ENCODE measurements at regions not wholly inside any gene's neighbourhood (a gene's known extent, or its start where the extent isn't known, plus 50 kb on each side); places are given as distances from the start of the nearest gene placed in this dataset.

DNA sequence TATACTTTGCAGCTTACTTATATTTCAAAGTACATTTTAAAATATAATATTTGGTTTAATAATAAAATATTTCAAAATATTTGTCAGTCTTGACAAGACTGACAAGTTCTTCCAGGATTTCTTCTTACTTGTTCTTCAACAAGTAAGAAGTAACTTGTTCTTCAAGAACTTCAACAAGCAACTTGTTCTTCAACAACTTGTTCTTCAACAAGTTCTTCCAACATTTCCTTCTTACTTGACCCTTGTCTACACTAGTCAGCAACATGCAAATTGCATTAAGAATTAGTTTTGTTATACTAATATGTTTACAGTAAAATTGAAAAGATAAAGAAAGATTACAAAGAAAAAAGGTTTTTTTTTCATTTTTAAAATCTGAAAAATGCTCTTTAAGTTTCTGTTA lies 731.7 kb downstream of the NSUN3 start:
- H3K9ac ChIP-seq (ENCODE audit: low read depth, low read length, poor library complexity): no peak overlapping the region
- H3K36me3 ChIP-seq (replicated peaks in 1 of 2; ENCODE audit: control insufficient read depth in 2 of 2, insufficient read depth in 2 of 2, low read length in 2 of 2): no peaks in the 10 kb centered on the region
- H2AFZ ChIP-seq (ENCODE audit: low read length): no peak overlapping the region
- no peak overlapping the region for H4K91ac ChIP-seq (ENCODE audit: low read depth, low read length, poor library complexity)
- no peak for DNase-seq (ENCODE audit: low spot score)
- H3K27me3 ChIP-seq (ENCODE audit: control insufficient read depth in 3 of 3, insufficient read depth in 3 of 3, low read depth in 1 of 3, low read length in 3 of 3): no peaks in the 10 kb centered on the region
- no peak overlapping the region for H3K14ac ChIP-seq (ENCODE audit: low read length)
- no peak overlapping the region for H2BK12ac ChIP-seq (ENCODE audit: low read length)
- no peak overlapping the region for H2BK15ac ChIP-seq (ENCODE audit: low read length)
- H3K4ac ChIP-seq (ENCODE audit: low read length): no peak overlapping the region
- no peak overlapping the region for H4K8ac ChIP-seq (ENCODE audit: low read depth, low read length)
- no peak overlapping the region for H3K23ac ChIP-seq (ENCODE audit: low read depth, low read length, poor library complexity)
- peaks cover 0 to 2% of the 10 kb centered on the region in 2 donors for H3K4me1 ChIP-seq (ENCODE audit: control insufficient read depth in 2 of 2, insufficient read depth in 1 of 2, low read depth in 1 of 2, low read length in 2 of 2)
- no peak overlapping the region for H2BK120ac ChIP-seq (ENCODE audit: low read depth, low read length)
- H3K4me2 ChIP-seq (ENCODE audit: insufficient read depth, low read length, poor library complexity, severe bottlenecking): no peak overlapping the region
- H3K79me1 ChIP-seq (ENCODE audit: low read depth, low read length): no peaks in the 10 kb centered on the region
- H2AK5ac ChIP-seq (ENCODE audit: low read depth, low read length): no peak overlapping the region
- no peak overlapping the region for H3K27ac ChIP-seq (replicated peaks; ENCODE audit: low read length)
- H2BK5ac ChIP-seq (ENCODE audit: low read length): no peak overlapping the region
- no peak overlapping the region for H3K18ac ChIP-seq (ENCODE audit: low read length)
- no peak overlapping the region for H3K4me3 ChIP-seq (ENCODE audit: low read length in 2 of 2)
- no peaks in the 10 kb centered on the region for H3K9me3 ChIP-seq (replicated peaks in 1 of 2; ENCODE audit: control insufficient read depth in 2 of 2, insufficient read depth in 1 of 2, low read depth in 1 of 2, low read length in 2 of 2)

- Histone ChIP-seq H2AFZ (ENCODE audit: low read length) (no peak overlapping the region), H2BK12ac (ENCODE audit: low read length) (no peak overlapping the region), H3K23ac (ENCODE audit: low read depth, low read length, poor library complexity) (no peak overlapping the region), H3K4me1 (ENCODE audit: control insufficient read depth in 2 of 2, insufficient read depth in 1 of 2, low read depth in 1 of 2, low read length in 2 of 2) (no peaks in the 10 kb centered on the region), H3K4ac (ENCODE audit: low read length) (no peak overlapping the region), H3K9me3 (replicated peaks in 1 of 2; ENCODE audit: control insufficient read depth in 2 of 2, insufficient read depth in 1 of 2, low read depth in 1 of 2, low read length in 2 of 2) (no peaks in the 10 kb centered on the region), H4K91ac (ENCODE audit: low read depth, low read length, poor library complexity) (no peak overlapping the region), H3K27me3 (ENCODE audit: control insufficient read depth in 3 of 3, insufficient read depth in 3 of 3, low read depth in 1 of 3, low read length in 3 of 3) (no peaks in the 10 kb centered on the region), H4K8ac (ENCODE audit: low read depth, low read length) (no peak overlapping the region), H2AK5ac (ENCODE audit: low read depth, low read length) (no peak overlapping the region), H3K18ac (ENCODE audit: low read length) (no peak overlapping the region), H3K4me3 (ENCODE audit: low read length in 2 of 2) (no peak overlapping the region), H3K9ac (ENCODE audit: low read depth, low read length, poor library complexity) (no peak overlapping the region), H2BK120ac (ENCODE audit: low read depth, low read length) (no peak overlapping the region), H3K4me2 (ENCODE audit: insufficient read depth, low read length, poor library complexity, severe bottlenecking) (no peak overlapping the region), H2BK5ac (ENCODE audit: low read length) (no peak overlapping the region), H2BK15ac (ENCODE audit: low read length) (no peak overlapping the region), H3K27ac (replicated peaks; ENCODE audit: low read length) (no peak overlapping the region), H3K36me3 (replicated peaks in 1 of 2; ENCODE audit: control insufficient read depth in 2 of 2, insufficient read depth in 2 of 2, low read length in 2 of 2) (no peaks in the 10 kb centered on the region), H3K14ac (ENCODE audit: low read length) (no peak overlapping the region), H3K79me1 (ENCODE audit: low read depth, low read length) (no peaks in the 10 kb centered on the region)
- no peak for DNase-seq (ENCODE audit: low spot score)
- no CpG with 5 or more reads among the region's 1 CpG for WGBS, 2 donors (ENCODE audit: extremely low coverage in 2 of 2, insufficient read length in 2 of 2, insufficient replicate concordance in 1 of 2)
These were observed 736.7 kb downstream of the NSUN3 start for GRCh38 chr3:94799420-94800060.

- H2AK5ac ChIP-seq (ENCODE audit: low read depth, low read length): no peak overlapping the region
- H3K23ac ChIP-seq (ENCODE audit: low read depth, low read length, poor library complexity): no peak overlapping the region
- H3K4me2 ChIP-seq (ENCODE audit: insufficient read depth, low read length, poor library complexity, severe bottlenecking): no peak overlapping the region
- H4K8ac ChIP-seq (ENCODE audit: low read depth, low read length): no peak overlapping the region
- H2BK120ac ChIP-seq (ENCODE audit: low read depth, low read length): no peak overlapping the region
- H3K27ac ChIP-seq (replicated peaks; ENCODE audit: low read length): no peak overlapping the region
- no peaks in the 10 kb centered on the region for H3K36me3 ChIP-seq (replicated peaks in 1 of 2; ENCODE audit: control insufficient read depth in 2 of 2, insufficient read depth in 2 of 2, low read length in 2 of 2)
- H3K9ac ChIP-seq (ENCODE audit: low read depth, low read length, poor library complexity): no peak overlapping the region
- no peaks in the 10 kb centered on the region for H3K9me3 ChIP-seq (replicated peaks in 1 of 2; ENCODE audit: control insufficient read depth in 2 of 2, insufficient read depth in 1 of 2, low read depth in 1 of 2, low read length in 2 of 2)
- no peak overlapping the region for H3K18ac ChIP-seq (ENCODE audit: low read length)
- H3K4me3 ChIP-seq (ENCODE audit: low read length in 2 of 2): no peak overlapping the region
- H2AFZ ChIP-seq (ENCODE audit: low read length): no peak overlapping the region
- no peak overlapping the region for H2BK12ac ChIP-seq (ENCODE audit: low read length)
- no peak overlapping the region for H3K14ac ChIP-seq (ENCODE audit: low read length)
- H3K4ac ChIP-seq (ENCODE audit: low read length): no peak overlapping the region
- H3K79me1 ChIP-seq (ENCODE audit: low read depth, low read length): no peaks in the 10 kb centered on the region
- no peak overlapping the region for H2BK15ac ChIP-seq (ENCODE audit: low read length)
- no peak for DNase-seq (ENCODE audit: low spot score)
- no peaks in the 10 kb centered on the region for H3K27me3 ChIP-seq (ENCODE audit: control insufficient read depth in 3 of 3, insufficient read depth in 3 of 3, low read depth in 1 of 3, low read length in 3 of 3)
- no peak overlapping the region for H4K91ac ChIP-seq (ENCODE audit: low read depth, low read length, poor library complexity)
- no CpG with 5 or more reads among the region's 2 CpGs for WGBS, 2 donors (ENCODE audit: extremely low coverage in 2 of 2, insufficient read length in 2 of 2, insufficient replicate concordance in 1 of 2)
- H2BK5ac ChIP-seq (ENCODE audit: low read length): no peak overlapping the region
- H3K4me1 ChIP-seq (ENCODE audit: control insufficient read depth in 2 of 2, insufficient read depth in 1 of 2, low read depth in 1 of 2, low read length in 2 of 2): no peaks in the 10 kb centered on the region
These were observed 749.0 kb downstream of the NSUN3 start for GRCh38 chr3:94811836-94812235.

- Histone ChIP-seq H4K91ac (ENCODE audit: low read depth, low read length, poor library complexity) (no peak overlapping the region), H3K4me3 (ENCODE audit: low read length in 2 of 2) (no peak overlapping the region), H2BK120ac (ENCODE audit: low read depth, low read length) (no peak overlapping the region), H2AFZ (ENCODE audit: low read length) (no peak overlapping the region), H3K4me1 (ENCODE audit: control insufficient read depth in 2 of 2, insufficient read depth in 1 of 2, low read depth in 1 of 2, low read length in 2 of 2) (no peaks in the 10 kb centered on the region), H3K4me2 (ENCODE audit: insufficient read depth, low read length, poor library complexity, severe bottlenecking) (no peak overlapping the region), H3K14ac (ENCODE audit: low read length) (no peak overlapping the region), H2AK5ac (ENCODE audit: low read depth, low read length) (no peak overlapping the region), H4K8ac (ENCODE audit: low read depth, low read length) (no peak overlapping the region), H3K79me1 (ENCODE audit: low read depth, low read length) (no peaks in the 10 kb centered on the region), H3K18ac (ENCODE audit: low read length) (no peak overlapping the region), H3K4ac (ENCODE audit: low read length) (no peak overlapping the region), H3K9me3 (replicated peaks in 1 of 2; ENCODE audit: control insufficient read depth in 2 of 2, insufficient read depth in 1 of 2, low read depth in 1 of 2, low read length in 2 of 2) (no peaks in the 10 kb centered on the region), H2BK5ac (ENCODE audit: low read length) (no peak overlapping the region), H3K9ac (ENCODE audit: low read depth, low read length, poor library complexity) (no peak overlapping the region), H2BK15ac (ENCODE audit: low read length) (no peak overlapping the region), H3K27me3 (ENCODE audit: control insufficient read depth in 3 of 3, insufficient read depth in 3 of 3, low read depth in 1 of 3, low read length in 3 of 3) (no peaks in the 10 kb centered on the region), H2BK12ac (ENCODE audit: low read length) (no peak overlapping the region), H3K36me3 (replicated peaks in 1 of 2; ENCODE audit: control insufficient read depth in 2 of 2, insufficient read depth in 2 of 2, low read length in 2 of 2) (no peaks in the 10 kb centered on the region), H3K23ac (ENCODE audit: low read depth, low read length, poor library complexity) (no peak overlapping the region), H3K27ac (replicated peaks; ENCODE audit: low read length) (no peak overlapping the region)
- DNase-seq (ENCODE audit: low spot score): no peak
- WGBS, 2 donors (ENCODE audit: extremely low coverage in 2 of 2, insufficient read length in 2 of 2, insufficient replicate concordance in 1 of 2): no CpG with 5 or more reads among the region's 1 CpG
These were observed 758.4 kb downstream of the NSUN3 start for GRCh38 chr3:94821241-94821640.

All from neuronal stem cell (in vitro differentiated cells).